H9 (cell line): ENCODE measurements at regions not wholly inside any gene's neighbourhood (a gene's known extent, or its start where the extent isn't known, plus 50 kb on each side); places are given as distances from the start of the nearest gene placed in this dataset.

Experiments
- DNase-seq: peaks from one replicate; pipeline ENCODE4 v3.0.0-alpha.2; 2017
- H2AFZ ChIP-seq: one replicate; pipeline ENCODE4 v1.6.1; 2013; ENCODE audit warnings: mild to moderate bottlenecking, low read length, control low read depth, moderate library complexity
- H2AK5ac ChIP-seq: 2 replicates; pipeline ENCODE4 v1.6.1; 2013; ENCODE audit warnings: low read length, control low read depth, mixed read lengths; ENCODE audit not compliant: insufficient read length
- H2BK120ac ChIP-seq: one replicate; pipeline ENCODE4 v1.6.1; 2013; ENCODE audit warnings: low read depth, mild to moderate bottlenecking, low read length, control low read depth, inconsistent platforms; ENCODE audit not compliant: poor library complexity, severe bottlenecking
- H2BK12ac ChIP-seq: 2 replicates; pipeline ENCODE4 v1.6.1; 2013; ENCODE audit warnings: low read length, control low read depth, mixed read lengths, low read depth; ENCODE audit not compliant: insufficient read length
- H2BK15ac ChIP-seq: 2 replicates; pipeline ENCODE4 v1.6.1; 2013; ENCODE audit warnings: low read depth, low read length, control low read depth
- H2BK20ac ChIP-seq: one replicate; pipeline ENCODE4 v1.6.1; 2013; ENCODE audit warnings: low read depth, mild to moderate bottlenecking, low read length, control low read depth, inconsistent platforms; ENCODE audit not compliant: poor library complexity, severe bottlenecking
- H2BK5ac ChIP-seq: 2 replicates; pipeline ENCODE4 v1.6.1; 2013; ENCODE audit warnings: low read length, control low read depth, mixed read lengths; ENCODE audit not compliant: insufficient read length
- H3K14ac ChIP-seq: 2 replicates; pipeline ENCODE4 v1.6.1; 2013; ENCODE audit warnings: low read length, control low read depth; ENCODE audit not compliant: insufficient read depth
- H3K18ac ChIP-seq: 2 replicates; pipeline ENCODE4 v1.6.1; 2013; ENCODE audit warnings: low read depth, mild to moderate bottlenecking, mixed read lengths, low read length, control low read depth; ENCODE audit not compliant: insufficient read length
- H3K23ac ChIP-seq: 2 replicates; pipeline ENCODE4 v1.6.1; 2013; ENCODE audit warnings: low read length, control low read depth, mixed read lengths, low read depth; ENCODE audit not compliant: insufficient read length
- H3K23me2 ChIP-seq: 2 replicates; pipeline ENCODE4 v1.6.1; 2013; ENCODE audit warnings: low read depth, mild to moderate bottlenecking, mixed read lengths, low read length, control low read depth; ENCODE audit not compliant: insufficient read length, poor library complexity, severe bottlenecking
- H3K27ac ChIP-seq: 2 replicates; pipeline ENCODE4 v1.5.1; 2013; ENCODE audit warnings: low read length, control low read depth, mixed read lengths, low read depth; ENCODE audit not compliant: insufficient read length
- H3K27me3 ChIP-seq: 2 replicates; pipeline ENCODE4 v1.6.1; 2013; ENCODE audit warnings: low read length, control low read depth, inconsistent platforms; ENCODE audit not compliant: insufficient read depth
- H3K4ac ChIP-seq: 2 replicates; pipeline ENCODE4 v1.6.1; 2013; ENCODE audit warnings: low read depth, mild to moderate bottlenecking, control low read depth, inconsistent platforms, low read length, moderate library complexity
- H3K4me1 ChIP-seq: 2 replicates; pipeline ENCODE4 v1.6.1; 2013; ENCODE audit warnings: low read length, control low read depth, inconsistent platforms; ENCODE audit not compliant: insufficient read depth
- H3K4me2 ChIP-seq: 2 replicates; pipeline ENCODE4 v1.6.1; 2013; ENCODE audit warnings: low read length, control low read depth, mixed read lengths; ENCODE audit not compliant: insufficient read length, insufficient read depth
- H3K56ac ChIP-seq: 2 replicates; pipeline ENCODE4 v1.6.1; 2013; ENCODE audit warnings: low read depth, mild to moderate bottlenecking, mixed read lengths, low read length, control low read depth; ENCODE audit not compliant: insufficient read length
- H3K79me1 ChIP-seq: 2 replicates; pipeline ENCODE4 v1.6.1; 2013; ENCODE audit warnings: low read depth, mild to moderate bottlenecking, moderate library complexity, low read length, control low read depth, inconsistent platforms; ENCODE audit not compliant: insufficient read depth, poor library complexity, severe bottlenecking
- H3K79me2 ChIP-seq: 2 replicates; pipeline ENCODE4 v1.6.1; 2013; ENCODE audit warnings: low read length, control low read depth, inconsistent platforms; ENCODE audit not compliant: insufficient read depth
- H3K9ac ChIP-seq: 2 replicates; pipeline ENCODE4 v1.6.1; 2013; ENCODE audit warnings: low read length, control low read depth, mixed read lengths; ENCODE audit not compliant: insufficient read length; ENCODE audit errors: extremely low read depth
- H3K9me3 ChIP-seq: one replicate; pipeline ENCODE4 v1.6.1; 2013; ENCODE audit warnings: low read depth, low read length, inconsistent platforms; ENCODE audit not compliant: control insufficient read depth
- H3T11ph ChIP-seq: one replicate; pipeline ENCODE4 v1.6.1; 2013; ENCODE audit warnings: mild to moderate bottlenecking, low read length, control low read depth, inconsistent platforms
- H4K20me1 ChIP-seq: one replicate; pipeline ENCODE4 v1.6.1; 2013; ENCODE audit not compliant: control insufficient read depth, insufficient read length, insufficient read depth
- H4K5ac ChIP-seq: 2 replicates; pipeline ENCODE4 v1.6.1; 2013; ENCODE audit warnings: low read depth, mild to moderate bottlenecking, mixed read lengths, low read length, control low read depth; ENCODE audit not compliant: insufficient read length
- H4K8ac ChIP-seq: replicated peaks from 2 replicates; pipeline ENCODE4 v1.6.1; 2013; ENCODE audit warnings: low read length, control low read depth, mixed read lengths, low read depth; ENCODE audit not compliant: insufficient read length
- H4K91ac ChIP-seq: 2 replicates; pipeline ENCODE4 v1.6.1; 2013; ENCODE audit warnings: low read depth, mild to moderate bottlenecking, moderate library complexity, mixed read lengths, low read length, control low read depth; ENCODE audit not compliant: insufficient read length
- H3K27ac Mint-ChIP-seq, 3 experiments: 2 replicates in 2 of 3; 3 replicates in 1 of 3; pipeline ENCODE4 v1.8.0; 2020 to 2021; ENCODE audit warnings: mixed read lengths in 3 of 3, mild to moderate bottlenecking in 1 of 3, moderate library complexity in 1 of 3
- H3K27me3 Mint-ChIP-seq: 2 replicates; pipeline ENCODE4 v1.8.0; 2021; ENCODE audit warnings: low read depth, mild to moderate bottlenecking, moderate library complexity, mixed read lengths
- H3K36me3 Mint-ChIP-seq, 3 experiments: 2 replicates in 2 of 3; 3 replicates in 1 of 3; pipeline ENCODE4 v1.8.0; 2020 to 2021; ENCODE audit warnings: low read depth in 3 of 3, mixed read lengths in 3 of 3; ENCODE audit not compliant: insufficient read depth in 1 of 3
- H3K4me1 Mint-ChIP-seq, 2 experiments: 2 replicates each; pipeline ENCODE4 v1.8.0; 2020; ENCODE audit warnings: mixed read lengths in 2 of 2
- H3K4me3 Mint-ChIP-seq, 2 experiments: 2 replicates in 1 of 2; 3 replicates in 1 of 2; pipeline ENCODE4 v1.8.0; 2020 to 2021; ENCODE audit warnings: mild to moderate bottlenecking in 2 of 2, mixed read lengths in 2 of 2, moderate library complexity in 1 of 2
- H3K9me3 Mint-ChIP-seq, 2 experiments: 2 replicates in 1 of 2; 3 replicates in 1 of 2; pipeline ENCODE4 v1.8.0; 2020; ENCODE audit warnings: mild to moderate bottlenecking in 2 of 2, mixed read lengths in 2 of 2, moderate library complexity in 1 of 2
- WGBS: extraction: QIAGEN DNeasy Blood & Tissue Kit; methylation state at CpG from one replicate; pipeline ENCODE4 v1.1.7; 2013; ENCODE audit warnings: missing lambda C conversion rate, low lambda C conversion rate, mixed read lengths; ENCODE audit not compliant: insufficient read length; ENCODE audit errors: extremely low coverage; 5-methylcytosine and 5-hydroxymethylcytosine counted together
- TF ChIP-seq, protein P1 (sequence below): fragments of 200-600 bp; sonication (generic); conservative IDR thresholded peaks from 3 replicates; pipeline ENCODE4 v1.8.0; 2021; ENCODE audit warnings: antibody characterized with exemption, mild to moderate bottlenecking

DNA sequence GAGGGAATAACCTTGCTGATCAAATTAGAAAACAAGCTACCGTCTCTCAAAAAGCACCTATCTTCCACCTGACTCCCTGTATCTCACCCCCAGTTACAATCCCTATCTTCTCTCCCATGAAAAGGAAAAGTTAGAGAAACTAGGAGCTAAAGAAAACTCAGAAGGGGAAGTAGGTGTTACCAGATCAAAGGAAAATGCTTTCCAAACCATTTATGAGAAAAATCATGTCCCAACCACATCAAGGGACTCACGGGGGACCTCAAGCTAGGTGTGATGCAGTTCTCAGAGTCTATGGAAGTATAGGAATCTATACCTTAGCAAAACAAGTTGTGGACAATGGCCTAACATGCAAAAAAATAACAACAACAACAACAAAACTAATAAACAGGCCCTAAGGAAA is 135.5 kb upstream of the RMP24 start:
- Histone ChIP-seq H2AK5ac (no peak overlapping the region), H3K4ac (no peak overlapping the region), H3K9ac (no peak overlapping the region), H3T11ph (no peak overlapping the region), H3K14ac (no peak overlapping the region), H3K4me2 (no peak overlapping the region), H3K56ac (no peak overlapping the region), H2BK5ac (no peak overlapping the region), H2BK20ac (no peak overlapping the region), H4K5ac (no peak overlapping the region), H3K79me1 (no peaks in the 10 kb centered on the region), H3K27me3 (no peaks in the 10 kb centered on the region), H2AFZ (no peak overlapping the region), H3K79me2 (no peaks in the 10 kb centered on the region), H2BK120ac (no peak overlapping the region), H4K20me1 (no peaks in the 10 kb centered on the region), H4K8ac (no peak overlapping the region), H3K9me3 (peaks cover 17% of the 10 kb centered on the region), H4K91ac (no peak overlapping the region), H2BK12ac (no peak overlapping the region), H3K18ac (no peak overlapping the region), H3K4me1 (no peaks in the 10 kb centered on the region), H3K27ac (no peak overlapping the region), H3K23ac (no peak overlapping the region), H3K23me2 (no peaks in the 10 kb centered on the region), H2BK15ac (no peak overlapping the region)
- TF ChIP-seq, protein P1, sequence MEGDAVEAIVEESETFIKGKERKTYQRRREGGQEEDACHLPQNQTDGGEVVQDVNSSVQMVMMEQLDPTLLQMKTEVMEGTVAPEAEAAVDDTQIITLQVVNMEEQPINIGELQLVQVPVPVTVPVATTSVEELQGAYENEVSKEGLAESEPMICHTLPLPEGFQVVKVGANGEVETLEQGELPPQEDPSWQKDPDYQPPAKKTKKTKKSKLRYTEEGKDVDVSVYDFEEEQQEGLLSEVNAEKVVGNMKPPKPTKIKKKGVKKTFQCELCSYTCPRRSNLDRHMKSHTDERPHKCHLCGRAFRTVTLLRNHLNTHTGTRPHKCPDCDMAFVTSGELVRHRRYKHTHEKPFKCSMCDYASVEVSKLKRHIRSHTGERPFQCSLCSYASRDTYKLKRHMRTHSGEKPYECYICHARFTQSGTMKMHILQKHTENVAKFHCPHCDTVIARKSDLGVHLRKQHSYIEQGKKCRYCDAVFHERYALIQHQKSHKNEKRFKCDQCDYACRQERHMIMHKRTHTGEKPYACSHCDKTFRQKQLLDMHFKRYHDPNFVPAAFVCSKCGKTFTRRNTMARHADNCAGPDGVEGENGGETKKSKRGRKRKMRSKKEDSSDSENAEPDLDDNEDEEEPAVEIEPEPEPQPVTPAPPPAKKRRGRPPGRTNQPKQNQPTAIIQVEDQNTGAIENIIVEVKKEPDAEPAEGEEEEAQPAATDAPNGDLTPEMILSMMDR = no peak
- H3K36me3 Mint-ChIP-seq = peaks cover 40 to 57% (median 47%) of the 10 kb centered on the region in 3 experiments
- H3K4me1 Mint-ChIP-seq = peaks cover 24 to 51% of the 10 kb centered on the region in 2 experiments
- WGBS = no CpG with 5 or more reads among the region's 2 CpGs
- H3K27ac Mint-ChIP-seq = no peak overlapping the region
- H3K9me3 Mint-ChIP-seq = peaks cover 33 to 42% of the 10 kb centered on the region in 2 experiments
- no peak for DNase-seq
- no peak overlapping the region for H3K4me3 Mint-ChIP-seq
- H3K27me3 Mint-ChIP-seq = no peaks in the 10 kb centered on the region
